IPS-NIHi7 (cell line): ENCODE measurements at regions not wholly inside any gene's neighbourhood (a gene's known extent, or its start where the extent isn't known, plus 50 kb on each side); places are given as distances from the start of the nearest gene placed in this dataset.

ENCODE experiments used
- DNase-seq: peaks from one replicate; pipeline ENCODE4 v3.0.0; 2012; ENCODE audit warnings: mixed read lengths; ENCODE audit errors: extremely low spot score

DNA sequence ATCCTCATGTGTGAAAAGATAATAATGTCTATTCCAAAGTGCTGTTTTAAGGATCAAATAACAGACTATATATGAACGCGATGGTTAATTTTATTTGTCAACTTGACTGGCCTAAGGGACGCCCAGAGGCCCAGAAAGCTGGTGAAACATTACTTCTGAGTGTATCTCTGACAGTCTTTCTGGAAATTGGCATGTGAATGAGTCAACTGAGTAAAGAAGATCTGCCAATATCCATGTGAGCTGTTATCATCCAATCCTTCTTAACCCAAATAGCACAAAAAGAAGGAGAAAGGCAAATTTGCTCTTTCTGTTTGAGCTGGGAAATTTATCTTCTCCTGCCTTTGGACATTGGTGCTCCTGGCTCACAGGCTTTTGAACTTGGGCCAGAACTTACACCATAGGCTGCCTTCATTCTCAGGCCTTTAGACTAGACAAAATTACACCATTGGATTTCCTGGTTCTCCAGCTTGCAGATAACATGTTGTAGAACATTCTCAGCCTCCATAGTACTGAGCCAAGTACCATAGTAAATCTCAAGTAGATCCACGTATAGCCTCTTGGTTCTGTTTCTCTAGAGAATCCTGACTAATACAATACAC is 114.7 kb upstream of the DOCK10 start:
- DNase-seq: no peak

DNA sequence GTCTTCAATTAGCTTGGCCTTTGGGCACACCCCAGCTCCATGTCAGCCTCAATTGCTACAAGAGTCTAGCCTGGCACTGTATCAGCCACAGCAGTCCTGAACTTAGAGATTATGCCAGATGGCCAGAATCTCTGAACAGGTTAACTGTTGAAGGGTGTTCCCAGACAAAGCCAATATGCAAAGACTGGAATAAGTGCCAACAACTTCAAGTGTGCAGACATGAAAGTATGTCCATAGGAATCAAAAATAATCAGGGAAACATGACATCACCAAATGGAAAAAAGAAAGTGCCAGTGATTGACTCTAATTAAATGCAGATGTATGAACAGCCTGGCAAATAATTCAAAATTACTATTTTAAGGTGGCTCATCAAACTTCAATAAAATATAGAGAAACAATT is 98.5 kb upstream of the DOCK10 start:
- DNase-seq: no peak

DNA sequence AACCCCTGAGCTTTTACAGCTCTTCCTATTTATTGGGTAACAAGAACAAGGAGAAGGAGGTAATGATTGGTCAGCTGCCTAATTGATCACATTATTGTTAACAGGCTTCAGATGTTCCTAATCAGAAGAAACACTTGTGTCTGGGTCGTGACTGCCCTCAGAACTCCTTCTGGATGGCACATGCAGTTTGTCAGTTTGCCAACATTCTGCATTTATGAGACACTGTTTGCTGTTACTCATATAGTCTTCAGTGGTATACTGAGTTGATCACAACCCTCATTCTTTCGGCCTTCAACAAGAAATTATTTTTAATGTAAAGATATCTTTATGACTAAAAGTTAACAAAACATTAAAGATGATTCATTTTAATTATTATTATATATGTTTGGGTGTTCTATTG is 95.7 kb upstream of the DOCK10 start:
- DNase-seq: no peak

DNA sequence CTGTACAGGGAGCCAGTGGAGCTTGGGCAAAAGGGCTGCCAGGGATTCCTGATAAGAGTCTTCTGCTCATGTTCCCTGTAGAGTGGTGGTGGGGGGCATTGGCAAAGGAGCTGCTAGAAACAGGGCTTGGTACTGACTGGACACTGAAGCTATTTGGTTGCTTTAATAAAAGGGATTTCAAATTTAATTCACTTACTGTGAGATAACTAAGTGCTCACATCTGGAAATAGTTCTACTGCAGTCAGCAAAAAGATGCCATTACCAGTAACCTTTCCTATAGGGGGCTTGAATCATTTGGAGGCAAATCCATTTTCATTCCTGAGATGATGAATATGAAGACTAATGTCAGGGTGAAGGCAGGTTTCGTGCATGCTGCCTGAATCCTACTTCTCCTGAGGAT is 94.3 kb upstream of the DOCK10 start:
- DNase-seq: no peak

DNA sequence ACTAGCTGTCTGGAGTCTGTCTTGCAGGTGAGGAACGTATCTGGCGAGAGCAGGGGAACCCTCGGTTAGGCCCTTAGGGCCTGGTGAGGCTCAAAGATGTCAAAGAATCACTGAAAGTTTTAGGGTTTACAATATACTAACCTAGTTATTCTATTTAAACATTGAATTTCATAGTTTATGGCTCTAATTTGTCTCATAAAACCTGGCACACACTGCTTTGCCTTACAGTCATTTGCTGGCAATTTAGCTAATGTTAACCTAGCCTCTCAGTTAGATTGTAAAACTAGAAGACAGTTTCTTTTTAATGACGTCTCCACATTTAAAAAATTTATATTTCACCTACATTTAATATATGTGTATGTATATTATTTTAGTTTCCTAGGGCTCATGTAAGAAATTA is 89.6 kb upstream of the DOCK10 start:
- no peak for DNase-seq

DNA sequence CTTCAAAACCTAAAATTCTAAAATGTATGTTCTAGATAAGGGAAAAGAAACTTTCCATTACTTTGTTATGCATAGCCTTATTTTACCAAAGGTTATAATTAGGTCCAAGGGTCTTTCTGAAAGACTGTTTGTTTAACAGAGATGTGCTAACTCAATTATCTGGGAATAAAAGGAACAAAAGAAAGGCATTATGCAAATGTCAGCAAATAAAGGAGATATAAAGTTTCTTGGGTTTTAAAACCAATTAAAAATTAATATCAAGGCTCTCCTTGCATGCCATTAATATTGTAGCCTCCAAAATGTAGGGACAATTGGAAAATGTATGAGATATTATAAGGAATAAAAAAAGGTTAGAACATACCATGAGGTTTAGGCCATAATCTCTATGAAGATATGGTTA is 87.8 kb upstream of the DOCK10 start:
- DNase-seq: no peak

DNA sequence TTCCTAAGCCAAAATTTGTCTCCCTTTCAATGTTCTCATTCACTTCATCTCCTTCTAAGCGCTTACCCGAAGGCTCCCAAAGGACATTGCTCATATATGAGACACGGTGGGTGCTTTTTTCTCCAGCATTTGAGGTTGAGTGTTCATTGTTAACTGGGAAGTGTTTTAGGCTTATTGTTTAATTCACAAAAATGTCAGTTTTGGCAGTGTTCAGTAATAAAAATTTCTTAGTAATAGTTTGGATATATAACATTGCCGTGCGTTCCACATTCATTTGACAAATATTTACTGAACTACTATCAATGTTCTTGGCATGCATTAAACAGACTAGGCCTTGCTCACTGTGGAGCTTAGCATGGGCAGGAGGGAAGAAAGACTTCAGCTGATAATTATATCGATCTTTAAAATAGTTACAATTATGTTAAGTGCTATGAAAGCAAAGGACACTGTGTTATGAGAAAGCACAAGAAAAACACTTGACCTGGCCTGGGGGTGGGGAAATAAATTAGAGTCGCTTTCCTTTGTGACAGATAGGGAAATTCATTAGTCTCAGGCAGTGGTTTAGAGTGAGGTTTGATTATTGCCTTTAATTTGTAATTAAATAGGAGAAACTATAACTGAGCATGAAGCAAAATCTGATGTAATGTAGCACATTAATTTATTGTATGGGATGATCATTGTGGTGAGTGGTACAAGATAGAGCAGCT is 82.2 kb upstream of the DOCK10 start:
- no peak for DNase-seq

DNA sequence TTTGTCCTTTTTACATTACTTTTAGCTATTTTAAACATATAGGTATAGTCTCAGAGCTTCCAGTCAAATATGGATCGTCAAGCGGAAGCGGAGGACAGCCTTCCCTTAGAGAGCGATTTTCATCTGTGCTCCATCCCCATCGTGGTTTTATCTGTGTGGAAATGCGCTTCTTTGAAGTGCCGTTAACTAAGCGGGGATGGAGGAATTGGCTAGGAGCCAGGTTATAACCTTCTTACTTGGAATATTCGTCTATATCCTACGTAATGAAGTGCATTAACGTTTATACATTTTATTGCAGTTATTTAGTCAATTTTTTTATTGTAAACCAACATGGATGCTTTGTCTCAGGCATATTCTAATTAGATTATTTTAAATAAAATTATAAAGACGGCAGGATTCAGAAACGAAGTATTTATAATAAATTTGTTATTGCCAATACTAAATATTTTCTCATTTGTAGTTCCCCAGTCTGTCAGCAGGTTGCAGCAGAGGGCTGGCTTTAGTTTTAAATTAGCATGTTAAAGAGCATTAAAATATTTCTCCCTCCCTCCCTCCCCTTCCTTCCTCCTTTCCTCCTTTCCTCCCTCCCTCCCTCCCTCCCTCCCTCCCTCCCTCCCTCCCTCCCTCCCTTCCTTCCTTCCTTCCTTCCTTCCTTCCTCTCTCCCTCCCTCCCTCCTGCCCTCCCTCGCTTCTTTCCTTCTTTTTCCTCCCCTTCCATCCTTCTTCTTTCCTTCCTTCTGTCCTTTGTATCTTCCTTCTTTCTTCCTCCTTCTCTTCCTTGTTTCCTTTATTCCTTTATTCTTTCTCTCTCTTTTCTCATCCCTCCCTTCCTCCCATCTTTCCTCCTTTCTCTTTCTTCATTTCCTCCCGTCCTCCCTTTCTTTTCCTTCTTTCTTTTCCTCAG is 80.6 kb upstream of the DOCK10 start:
- DNase-seq: no peak

DNA sequence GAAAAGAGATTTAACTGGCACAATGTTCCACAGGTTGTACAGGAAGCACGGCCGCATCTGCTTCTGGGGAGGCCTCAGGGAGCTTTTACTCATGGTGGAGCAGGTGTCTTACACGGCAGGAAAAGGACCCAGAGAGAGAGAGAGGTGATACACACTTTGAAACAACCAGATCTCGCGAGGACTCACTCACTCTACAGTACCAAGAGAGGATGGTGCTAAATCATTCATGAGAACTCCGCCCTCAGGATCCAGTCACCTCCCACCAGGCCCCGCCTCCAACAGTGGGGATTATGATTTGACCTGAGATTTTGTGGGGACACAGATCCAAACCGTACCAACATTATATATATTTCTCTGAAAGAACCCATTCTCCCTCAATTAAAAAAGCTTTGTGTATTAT is 79.7 kb upstream of the DOCK10 start:
- no peak for DNase-seq

DNA sequence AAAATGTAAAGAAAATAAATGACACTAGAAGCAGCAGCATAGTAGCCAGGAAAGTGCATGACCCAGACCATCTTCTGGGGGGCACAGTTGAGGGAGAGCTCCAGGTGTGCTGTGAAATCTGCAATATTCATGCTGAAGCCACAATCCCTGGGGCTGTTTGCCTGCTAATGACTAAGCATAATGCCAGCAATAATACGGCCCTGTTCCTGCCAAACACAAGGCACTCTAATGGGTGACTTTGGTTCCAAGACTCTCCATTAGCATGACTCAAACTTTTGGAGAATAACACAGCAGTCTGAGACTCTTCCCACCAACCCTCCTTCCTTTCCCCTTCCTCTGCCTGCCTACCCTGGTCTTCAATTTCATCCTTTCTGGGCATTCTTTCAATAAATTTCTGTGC is 77.9 kb upstream of the DOCK10 start:
- DNase-seq: no peak

DNA sequence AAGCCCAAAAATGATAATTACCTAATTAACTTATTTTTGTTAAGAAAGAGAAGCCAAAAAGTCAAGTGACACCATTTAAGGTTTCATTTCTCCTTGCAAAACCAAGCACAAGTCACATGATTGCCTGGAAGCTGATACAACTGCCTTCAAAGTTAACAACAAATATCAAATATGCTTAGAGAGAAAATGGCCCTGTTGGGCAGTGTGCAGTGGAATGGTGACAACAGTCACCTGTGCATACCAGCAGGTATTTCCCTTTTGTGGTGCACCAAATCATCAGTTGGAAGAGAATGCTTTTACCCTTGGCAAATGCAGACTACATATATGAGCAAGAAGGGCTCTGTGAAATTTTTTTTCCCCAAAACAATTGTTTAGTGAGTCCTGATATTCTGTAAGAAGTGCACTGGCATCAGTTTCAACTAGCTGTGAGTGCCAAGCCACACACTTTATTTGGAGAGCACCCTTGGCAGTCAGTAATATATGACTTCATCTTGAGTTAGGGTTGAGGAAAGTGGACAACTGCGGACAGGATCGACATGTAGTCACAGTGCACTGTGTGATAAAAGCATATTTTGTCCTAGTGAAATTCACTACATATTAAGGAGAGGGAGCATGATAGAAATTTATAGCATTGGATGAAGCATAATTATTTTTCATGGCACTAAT is 74.9 kb upstream of the DOCK10 start:
- DNase-seq: no peak

DNA sequence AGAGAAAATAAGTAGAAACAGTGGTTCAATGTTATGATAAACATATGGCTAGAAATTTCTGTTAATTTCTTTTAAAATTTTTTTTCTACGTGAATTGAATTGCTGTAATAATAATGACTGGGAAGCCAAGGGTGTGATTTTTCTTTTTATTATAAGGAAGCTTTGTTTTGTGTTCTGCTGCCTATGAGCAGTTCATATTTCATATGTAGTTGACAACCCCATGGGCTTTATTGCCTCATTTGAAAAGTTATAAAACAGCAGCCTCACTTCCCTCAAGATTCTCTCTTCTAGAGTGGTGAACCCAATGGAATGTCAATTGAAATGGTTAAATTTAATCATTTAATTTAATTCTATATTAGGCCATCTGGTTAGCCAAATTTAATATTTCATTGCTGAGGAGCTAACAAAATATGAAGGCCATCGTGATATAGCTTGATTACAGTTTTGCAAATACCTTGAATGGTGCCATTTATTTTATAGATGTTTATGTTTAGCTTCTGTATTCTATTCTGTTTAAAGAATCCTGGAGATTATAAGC is 72.6 kb upstream of the DOCK10 start:
- DNase-seq: no peak

DNA sequence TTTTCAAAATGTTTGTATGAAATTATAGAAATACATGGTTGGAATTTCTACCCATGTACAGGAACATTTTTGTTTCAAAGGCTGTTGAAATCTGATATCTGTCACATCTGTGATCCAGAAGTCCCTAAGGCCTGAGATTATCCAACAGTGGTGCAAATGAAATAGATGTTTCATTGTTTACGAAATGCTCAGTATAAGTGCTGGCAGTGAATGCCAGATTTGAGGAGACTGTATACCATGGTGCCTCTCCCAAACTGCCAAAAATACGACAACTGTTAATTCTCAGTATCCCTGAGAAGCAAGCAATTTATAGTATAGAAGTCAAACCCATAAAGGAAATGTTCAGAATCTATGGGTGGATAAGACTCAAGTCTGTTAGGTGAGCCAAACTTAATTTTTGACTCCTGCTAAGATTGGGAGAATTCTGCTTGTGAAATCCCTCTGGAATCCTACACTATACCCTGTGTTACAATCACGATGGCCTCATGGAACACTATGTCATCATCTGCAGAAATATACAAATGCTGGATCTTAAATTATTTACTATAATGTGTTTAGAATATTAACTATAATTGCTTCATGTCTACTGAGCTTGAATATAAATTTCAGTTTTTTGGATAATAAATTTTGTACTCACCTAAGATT is 71.2 kb upstream of the DOCK10 start:
- no peak for DNase-seq

DNA sequence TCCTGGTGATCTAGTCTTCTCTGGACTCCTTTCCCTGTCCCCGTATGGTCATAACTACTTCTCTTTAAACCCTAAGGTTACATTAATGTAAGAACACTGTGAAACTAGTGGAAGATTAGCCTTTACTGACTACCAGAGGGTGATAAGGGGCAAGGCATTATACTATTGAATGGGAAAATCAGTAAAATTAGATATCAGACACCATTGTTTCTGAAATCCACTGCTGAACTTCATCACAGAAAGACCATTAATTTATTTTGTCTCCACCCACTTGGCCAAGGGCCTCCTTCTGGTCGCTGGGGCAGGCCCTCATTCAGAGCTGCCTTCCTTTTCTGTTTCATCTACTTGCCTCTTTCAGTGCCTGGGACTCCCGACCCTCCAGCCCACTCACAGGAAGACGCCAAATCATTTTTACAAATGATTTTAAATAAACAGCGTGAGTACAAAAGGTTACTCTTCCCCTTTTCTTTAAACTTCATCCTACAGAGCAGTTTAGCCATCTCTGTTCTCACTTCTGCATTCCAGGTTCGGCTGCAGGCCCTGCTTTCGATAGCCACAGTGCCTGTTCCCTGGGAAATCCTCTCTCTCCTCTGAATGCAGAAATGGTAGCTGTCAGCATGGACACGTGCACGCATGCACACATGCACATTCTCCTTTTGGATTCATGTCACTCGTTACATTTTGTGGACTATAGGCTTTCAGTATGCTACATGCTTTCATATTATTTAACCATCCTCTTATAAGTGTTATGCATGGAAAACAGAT is 70.3 kb upstream of the DOCK10 start:
- DNase-seq: no peak

DNA sequence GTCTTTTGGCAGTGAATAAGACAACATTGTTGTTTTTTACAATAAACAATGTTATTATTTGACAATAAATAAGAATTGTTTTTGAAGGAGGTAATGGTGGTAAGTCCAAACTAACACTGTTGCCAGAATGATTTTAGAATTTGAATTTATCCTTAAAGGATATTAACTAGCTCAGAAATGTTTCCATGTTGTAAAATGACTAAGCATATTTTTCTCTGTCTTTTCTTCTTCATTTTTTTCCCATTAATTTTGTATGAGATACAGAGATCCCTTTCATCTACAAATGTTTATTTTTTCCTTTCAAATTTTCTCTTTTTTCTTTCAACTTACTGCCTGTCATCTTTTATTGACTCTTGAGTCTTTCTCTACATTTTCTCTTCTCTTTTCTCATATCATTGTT is 66.5 kb upstream of the DOCK10 start:
- DNase-seq: no peak

DNA sequence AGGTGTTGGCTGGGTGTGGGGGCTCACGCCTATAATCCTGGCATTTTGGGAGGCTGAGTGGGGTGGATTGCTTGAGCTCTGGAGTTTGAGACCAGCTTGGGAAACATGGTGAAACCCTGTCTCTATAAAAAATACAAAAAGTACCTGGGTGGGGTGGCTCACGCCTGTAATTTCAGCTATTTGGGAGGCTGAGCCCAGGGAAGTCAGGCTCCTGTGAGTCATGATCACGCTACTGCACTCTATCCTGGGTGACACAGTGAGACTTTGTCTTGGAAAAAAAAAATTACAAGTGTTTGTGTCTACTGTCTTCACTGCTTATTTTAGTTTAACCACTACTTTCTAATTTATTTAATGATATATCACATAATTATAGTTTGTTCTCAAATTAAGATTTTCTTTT is 62.7 kb upstream of the DOCK10 start:
- no peak for DNase-seq

DNA sequence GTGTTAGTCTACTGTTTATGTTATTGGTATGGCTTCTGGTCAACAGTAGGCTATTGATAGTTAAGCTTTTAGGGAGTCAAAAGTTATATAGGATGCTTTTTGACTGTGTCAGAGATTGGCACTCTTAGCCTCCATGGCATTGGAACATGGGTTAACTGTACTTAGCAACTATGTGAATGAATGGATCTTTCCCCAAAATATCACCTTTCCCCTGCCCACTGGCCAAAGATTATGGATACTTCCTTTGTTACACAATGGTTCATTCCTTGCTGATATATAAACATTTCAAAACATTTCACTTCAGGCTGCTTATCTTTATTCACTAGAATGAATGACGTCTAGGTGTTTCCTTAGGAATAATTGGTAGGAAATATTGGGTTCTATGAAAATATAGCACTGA is 62.1 kb upstream of the DOCK10 start:
- DNase-seq: no peak

DNA sequence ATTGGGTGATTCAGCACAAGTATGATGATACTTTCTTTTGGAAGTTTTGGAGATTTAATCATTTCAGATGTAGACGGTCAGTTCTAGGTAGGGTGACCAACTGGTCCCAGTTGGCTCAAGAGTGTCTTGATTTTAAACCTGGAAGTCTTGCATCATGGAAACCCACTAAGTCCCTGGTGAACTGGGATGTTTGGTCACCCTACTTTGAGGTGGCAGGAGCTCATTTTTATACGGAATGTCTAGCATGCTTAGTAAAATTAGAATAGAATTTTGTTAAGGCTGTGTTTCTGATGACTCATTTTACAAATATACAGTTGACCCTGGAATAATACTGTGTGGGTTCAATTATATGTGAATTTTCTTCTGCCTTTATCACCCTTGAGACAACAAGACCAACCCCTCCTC is 61.5 kb upstream of the DOCK10 start:
- DNase-seq: no peak

DNA sequence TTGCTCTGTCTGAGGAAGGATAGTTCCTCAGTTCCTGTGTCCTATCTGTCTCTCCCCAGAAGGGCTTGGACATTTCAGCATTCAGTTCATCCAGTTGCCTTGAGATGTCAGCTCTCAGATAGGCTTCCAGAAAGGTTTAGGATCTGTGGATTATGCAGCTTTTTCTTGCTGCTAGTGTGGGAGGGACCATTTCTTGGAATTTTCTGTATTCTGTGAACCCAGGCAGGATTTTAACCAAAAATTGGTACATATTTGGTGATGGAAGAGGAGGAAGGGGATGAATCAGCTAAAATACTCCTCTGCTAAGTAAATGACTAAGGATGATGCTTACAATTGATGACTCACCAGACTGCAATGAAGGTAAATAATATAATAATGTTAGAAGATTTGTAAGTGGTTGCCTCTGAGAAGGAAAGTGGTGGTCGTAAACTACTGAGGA is 58.6 kb upstream of the DOCK10 start:
- DNase-seq: no peak

DNA sequence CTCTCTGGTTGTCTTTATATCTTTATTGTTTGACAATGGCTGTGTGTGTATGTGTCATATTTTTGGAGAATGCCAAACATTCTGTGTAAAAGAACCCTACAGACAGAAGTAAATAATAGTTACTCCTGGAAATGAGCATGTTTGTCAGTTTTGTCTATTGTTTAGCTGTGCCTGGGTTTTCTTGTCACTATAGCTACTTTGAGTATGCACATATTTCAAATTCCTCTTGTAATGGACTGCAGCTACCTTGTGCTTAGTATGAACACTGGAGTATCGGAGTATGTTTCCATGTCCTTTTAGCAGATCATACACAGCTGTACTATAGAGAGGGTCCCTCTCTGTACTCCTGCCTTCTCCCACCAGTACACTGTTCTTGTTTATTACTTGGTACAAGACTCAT is 58.0 kb upstream of the DOCK10 start:
- DNase-seq: no peak

DNA sequence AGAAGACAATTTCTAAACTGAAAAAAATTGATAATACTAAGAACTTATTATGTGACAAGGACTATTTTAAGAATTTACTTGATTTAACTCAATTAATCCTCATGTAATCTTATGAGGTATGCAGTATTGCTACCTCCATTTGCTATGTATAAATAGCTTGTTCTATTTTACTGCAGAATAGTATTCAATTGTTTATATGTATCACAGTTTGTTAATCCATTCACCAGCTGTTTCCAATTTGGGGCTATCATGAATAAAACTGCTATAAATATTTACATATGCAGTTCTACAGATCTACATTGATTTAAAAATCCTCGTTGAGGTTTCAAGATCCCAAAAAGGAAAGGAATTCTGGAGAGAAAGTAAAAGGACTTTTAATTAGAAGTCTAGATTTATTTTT is 54.8 kb upstream of the DOCK10 start:
- DNase-seq: no peak
